ENCODE measurements at regions not wholly inside any gene's neighbourhood (a gene's known extent, or its start where the extent isn't known, plus 50 kb on each side); places are given as distances from the start of the nearest gene placed in this dataset.

DNA sequence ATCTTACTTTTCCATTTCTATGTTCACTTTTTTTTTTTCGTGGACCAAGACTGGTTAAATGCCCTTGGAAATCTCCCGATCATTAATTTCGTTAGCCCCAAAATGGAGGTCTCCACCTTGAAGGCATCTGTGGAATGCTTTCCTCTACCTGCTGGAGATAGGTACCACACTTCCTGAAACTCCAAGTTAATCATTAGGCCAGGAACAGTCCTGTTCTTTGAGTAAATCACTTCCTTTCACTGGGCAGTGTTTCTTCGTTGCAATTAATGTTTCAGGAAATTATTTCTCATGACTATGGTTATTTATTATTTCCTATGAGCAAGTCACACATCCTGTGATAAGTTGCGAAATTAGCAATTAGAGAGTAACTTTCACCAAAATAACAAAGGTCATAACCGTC, 225.2 kb upstream of the LYPLAL1 start:
- Histone ChIP-seq H3K27me3 (ENCODE audit: control insufficient read depth in 2 of 2, insufficient read depth in 2 of 2, low read length in 2 of 2) (no peaks in the 10 kb centered on the region), H3K36me3 (replicated peaks in 1 of 2; ENCODE audit: control insufficient read depth in 1 of 2, insufficient read depth in 2 of 2, low read length in 2 of 2) (no peaks in the 10 kb centered on the region), H3K27ac (ENCODE audit: low read depth in 1 of 2, low read length in 2 of 2) (no peak overlapping the region), H3K79me2 (ENCODE audit: insufficient read depth, low read length) (no peaks in the 10 kb centered on the region), H2AFZ (ENCODE audit: insufficient read depth, low read depth, low read length, poor library complexity, severe bottlenecking) (no peak overlapping the region), H3K4me1 (ENCODE audit: control insufficient read depth in 1 of 2, insufficient read depth in 2 of 2, low read length in 2 of 2) (no peaks in the 10 kb centered on the region), H4K20me1 (ENCODE audit: insufficient read depth, low read length) (no peaks in the 10 kb centered on the region), H3K9ac (ENCODE audit: insufficient read depth, low read length, poor library complexity, severe bottlenecking) (no peak overlapping the region), H3K9me3 (replicated peaks in 1 of 2; ENCODE audit: control insufficient read depth in 1 of 2, insufficient read depth in 1 of 2, low read length in 2 of 2) (no peaks in the 10 kb centered on the region), H3K4me3 (replicated peaks in 1 of 3; ENCODE audit: low read depth in 2 of 3, low read length in 3 of 3) (no peak overlapping the region), H3K4me2 (replicated peaks; ENCODE audit: extremely low read depth, low read length, poor library complexity, severe bottlenecking) (no peak overlapping the region)
- WGBS (ENCODE audit: insufficient coverage): 74% methylated on average over 4 of the region's 6 CpGs
- Mint-ChIP-seq H3K4me1 (no peaks in the 10 kb centered on the region), H3K27ac (no peak overlapping the region), H3K4me3 (no peak overlapping the region), H3K9me3 (peaks cover 0 to 4% (median 1%) of the 10 kb centered on the region in 7 donors), H3K27me3 (ENCODE audit: low read depth in 3 of 3) (no peaks in the 10 kb centered on the region), H3K36me3 (no peaks in the 10 kb centered on the region)
- no peak for DNase-seq
- intact Hi-C loops (cut with micrococcal nuclease): no loop called here
- TF ChIP-seq, protein P1, sequence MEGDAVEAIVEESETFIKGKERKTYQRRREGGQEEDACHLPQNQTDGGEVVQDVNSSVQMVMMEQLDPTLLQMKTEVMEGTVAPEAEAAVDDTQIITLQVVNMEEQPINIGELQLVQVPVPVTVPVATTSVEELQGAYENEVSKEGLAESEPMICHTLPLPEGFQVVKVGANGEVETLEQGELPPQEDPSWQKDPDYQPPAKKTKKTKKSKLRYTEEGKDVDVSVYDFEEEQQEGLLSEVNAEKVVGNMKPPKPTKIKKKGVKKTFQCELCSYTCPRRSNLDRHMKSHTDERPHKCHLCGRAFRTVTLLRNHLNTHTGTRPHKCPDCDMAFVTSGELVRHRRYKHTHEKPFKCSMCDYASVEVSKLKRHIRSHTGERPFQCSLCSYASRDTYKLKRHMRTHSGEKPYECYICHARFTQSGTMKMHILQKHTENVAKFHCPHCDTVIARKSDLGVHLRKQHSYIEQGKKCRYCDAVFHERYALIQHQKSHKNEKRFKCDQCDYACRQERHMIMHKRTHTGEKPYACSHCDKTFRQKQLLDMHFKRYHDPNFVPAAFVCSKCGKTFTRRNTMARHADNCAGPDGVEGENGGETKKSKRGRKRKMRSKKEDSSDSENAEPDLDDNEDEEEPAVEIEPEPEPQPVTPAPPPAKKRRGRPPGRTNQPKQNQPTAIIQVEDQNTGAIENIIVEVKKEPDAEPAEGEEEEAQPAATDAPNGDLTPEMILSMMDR (IDR thresholded peaks at IDR 0.05): no peak

DNA sequence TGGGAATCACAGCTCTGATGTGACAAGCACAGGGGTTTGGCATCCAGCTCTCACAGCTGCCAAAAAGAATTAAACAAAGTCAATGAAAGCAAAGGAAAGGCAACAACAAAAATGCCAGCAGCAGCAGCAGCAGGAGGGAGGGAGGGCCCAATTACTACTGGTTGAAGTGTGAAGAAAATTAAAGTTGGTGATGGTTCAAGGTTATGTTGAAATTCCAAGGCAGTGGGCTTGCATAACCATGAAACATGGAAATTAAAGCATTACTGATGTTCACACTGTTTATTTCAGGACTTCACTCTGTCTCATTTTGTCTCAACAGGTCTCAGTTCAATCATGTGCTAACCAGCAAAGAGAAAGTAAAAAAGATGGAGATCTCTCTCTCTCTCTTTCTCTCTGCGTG, 220.3 kb upstream of the LYPLAL1 start:
- no CpG with 5 or more reads among the region's 1 CpG for WGBS (ENCODE audit: insufficient coverage)
- intact Hi-C loops (cut with micrococcal nuclease): no loop called here

More for the DNA sequence above, 220.3 kb upstream of the LYPLAL1 start:
- no peak overlapping the region for H3K9ac ChIP-seq (ENCODE audit: insufficient read depth, low read length, poor library complexity, severe bottlenecking)
- Mint-ChIP-seq H3K27ac (peak overlapping the region in 1 of 7 donors; percentile 20), H3K4me1 (no peaks in the 10 kb centered on the region), H3K27me3 (ENCODE audit: low read depth in 3 of 3) (no peaks in the 10 kb centered on the region), H3K9me3 (peaks cover 0 to 4% (median 1%) of the 10 kb centered on the region in 7 donors), H3K4me3 (no peak overlapping the region), H3K36me3 (no peaks in the 10 kb centered on the region)
- DNase-seq: no peak
- H3K36me3 ChIP-seq (replicated peaks in 1 of 2; ENCODE audit: control insufficient read depth in 1 of 2, insufficient read depth in 2 of 2, low read length in 2 of 2): no peaks in the 10 kb centered on the region
- no peak overlapping the region for H3K4me3 ChIP-seq (replicated peaks in 1 of 3; ENCODE audit: low read depth in 2 of 3, low read length in 3 of 3)
- no peaks in the 10 kb centered on the region for H3K9me3 ChIP-seq (replicated peaks in 1 of 2; ENCODE audit: control insufficient read depth in 1 of 2, insufficient read depth in 1 of 2, low read length in 2 of 2)
- H4K20me1 ChIP-seq (ENCODE audit: insufficient read depth, low read length): no peaks in the 10 kb centered on the region
- no peaks in the 10 kb centered on the region for H3K79me2 ChIP-seq (ENCODE audit: insufficient read depth, low read length)
- TF ChIP-seq, protein P1 (IDR thresholded peaks at IDR 0.05): no peak
- no peaks in the 10 kb centered on the region for H3K4me1 ChIP-seq (ENCODE audit: control insufficient read depth in 1 of 2, insufficient read depth in 2 of 2, low read length in 2 of 2)
- H3K27ac ChIP-seq (ENCODE audit: low read depth in 1 of 2, low read length in 2 of 2): no peak overlapping the region
- H3K4me2 ChIP-seq (replicated peaks; ENCODE audit: extremely low read depth, low read length, poor library complexity, severe bottlenecking): no peak overlapping the region
- H2AFZ ChIP-seq (ENCODE audit: insufficient read depth, low read depth, low read length, poor library complexity, severe bottlenecking): no peak overlapping the region
- H3K27me3 ChIP-seq (ENCODE audit: control insufficient read depth in 2 of 2, insufficient read depth in 2 of 2, low read length in 2 of 2): no peaks in the 10 kb centered on the region
